Ishikawa (cell line): ENCODE measurements at regions not wholly inside any gene's neighbourhood (a gene's known extent, or its start where the extent isn't known, plus 50 kb on each side); places are given as distances from the start of the nearest gene placed in this dataset.

Source experiments
- CEBPB ChIP-seq: IDR thresholded peaks from 2 replicates; pipeline ENCODE4 v1.6.1; 2012
- CREB1 ChIP-seq: IDR thresholded peaks from 2 replicates; pipeline ENCODE4 v1.6.1; 2012; ENCODE audit warnings: low read depth
- EGR1 ChIP-seq: IDR thresholded peaks from 2 replicates; pipeline ENCODE4 v1.6.1; 2012
- EP300 ChIP-seq: IDR thresholded peaks from 2 replicates; pipeline ENCODE4 v1.6.1; 2012; ENCODE audit warnings: borderline replicate concordance
- FOXM1 ChIP-seq: IDR thresholded peaks from 2 replicates; pipeline ENCODE4 v1.6.1; 2012; ENCODE audit warnings: low read depth, borderline replicate concordance
- NFIC ChIP-seq: IDR thresholded peaks from 2 replicates; pipeline ENCODE4 v1.6.1; 2012
- RAD21 ChIP-seq: IDR thresholded peaks from 2 replicates; pipeline ENCODE4 v1.6.1; 2012; ENCODE audit warnings: low read depth
- REST ChIP-seq: IDR thresholded peaks from 2 replicates; pipeline ENCODE4 v1.6.1; 2012; ENCODE audit warnings: low read depth, mild to moderate bottlenecking
- TAF1 ChIP-seq: IDR thresholded peaks from 2 replicates; pipeline ENCODE4 v1.6.1; 2012; ENCODE audit warnings: low read depth, mild to moderate bottlenecking
- TCF12 ChIP-seq: IDR thresholded peaks from 2 replicates; pipeline ENCODE4 v1.6.1; 2012; ENCODE audit warnings: low read depth
- TEAD4 ChIP-seq: IDR thresholded peaks from 2 replicates; pipeline ENCODE4 v1.6.1; 2012
- USF1 ChIP-seq: IDR thresholded peaks from 2 replicates; pipeline ENCODE4 v1.6.1; 2012
- YY1 ChIP-seq: IDR thresholded peaks from 2 replicates; pipeline ENCODE4 v1.6.1; 2012; ENCODE audit warnings: low read depth
- ZBTB7A ChIP-seq: IDR thresholded peaks from 2 replicates; pipeline ENCODE4 v1.6.1; 2012; ENCODE audit warnings: low read depth
- TF ChIP-seq, protein P1 (sequence below): IDR thresholded peaks from 2 replicates; pipeline ENCODE4 v1.6.1; 2012

- TF ChIP-seq NFIC, result no peak
- TF ChIP-seq YY1, result no peak
- no peak for TF ChIP-seq CREB1
- TF ChIP-seq TAF1, result no peak
- TF ChIP-seq EGR1, result no peak
- no peak for TF ChIP-seq USF1
- TF ChIP-seq FOXM1, result no peak
- TF ChIP-seq ZBTB7A, result no peak
- TF ChIP-seq, protein P1, sequence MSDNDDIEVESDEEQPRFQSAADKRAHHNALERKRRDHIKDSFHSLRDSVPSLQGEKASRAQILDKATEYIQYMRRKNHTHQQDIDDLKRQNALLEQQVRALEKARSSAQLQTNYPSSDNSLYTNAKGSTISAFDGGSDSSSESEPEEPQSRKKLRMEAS, result no peak
- no peak for TF ChIP-seq TCF12
- TF ChIP-seq TEAD4, result no peak
- TF ChIP-seq CEBPB, result no peak
- TF ChIP-seq EP300, result no peak
- no peak for TF ChIP-seq RAD21
- TF ChIP-seq REST, result no peak
These were observed 540.3 kb downstream of the PYDC2 start for GRCh38 chr3:192001218-192001617.

DNA sequence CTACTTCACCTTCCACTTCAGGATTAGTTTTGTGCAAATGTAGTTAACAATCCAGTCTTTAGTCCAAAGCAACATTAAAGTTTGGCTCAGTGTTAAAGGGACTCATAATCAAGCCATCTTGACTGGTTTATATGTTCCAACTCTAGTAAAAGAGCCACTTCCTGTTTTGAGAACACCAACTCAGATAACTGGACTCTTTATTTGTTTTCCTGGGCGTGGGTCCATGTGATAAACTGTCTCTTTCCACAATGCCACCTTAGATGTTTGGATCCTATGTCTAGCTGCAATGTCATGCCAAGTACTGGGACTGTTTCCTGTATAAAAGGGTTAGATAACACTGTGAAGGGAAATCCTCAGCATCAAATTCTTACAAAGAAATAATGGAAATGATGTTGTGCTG lies 545.0 kb downstream of the PYDC2 start:
- TF ChIP-seq CREB1, result no peak
- no peak for TF ChIP-seq REST
- no peak for TF ChIP-seq TAF1
- TF ChIP-seq TCF12, result no peak
- no peak for TF ChIP-seq TEAD4
- no peak for TF ChIP-seq USF1
- TF ChIP-seq, protein P1, result no peak
- TF ChIP-seq ZBTB7A, result no peak
- TF ChIP-seq YY1, result no peak
- TF ChIP-seq FOXM1, result no peak
- TF ChIP-seq EGR1, result no peak
- TF ChIP-seq EP300, result no peak
- TF ChIP-seq RAD21, result no peak
- TF ChIP-seq NFIC, result no peak
- no peak for TF ChIP-seq CEBPB

DNA sequence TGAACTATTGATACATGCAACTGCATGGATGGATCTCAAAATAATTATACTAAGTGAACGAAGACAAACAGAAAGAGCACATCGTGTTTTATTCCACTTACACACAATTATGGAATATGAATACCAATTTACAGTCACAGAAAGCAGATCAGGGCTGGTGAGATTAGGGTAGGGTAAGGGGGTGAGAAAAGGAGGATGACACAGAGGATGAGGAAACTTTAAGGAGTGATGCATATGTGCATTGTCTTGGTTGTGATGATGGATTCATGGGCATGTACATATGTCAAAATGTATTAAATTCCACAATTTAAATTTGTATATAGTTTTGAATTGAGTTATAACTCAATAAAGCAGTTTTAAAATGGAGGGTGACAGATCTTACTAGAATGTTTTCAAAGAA lies 548.9 kb downstream of the PYDC2 start:
- TF ChIP-seq TAF1 (no peak), CEBPB (no peak), CREB1 (no peak), RAD21 (no peak)

GRCh38 chr3:192010490-192010889 lies 549.5 kb downstream of the PYDC2 start:
- TF ChIP-seq, protein P1, result no peak
- TF ChIP-seq TCF12, result no peak
- TF ChIP-seq CREB1, result no peak
- no peak for TF ChIP-seq ZBTB7A
- TF ChIP-seq EP300, result no peak
- no peak for TF ChIP-seq TEAD4
- no peak for TF ChIP-seq EGR1
- no peak for TF ChIP-seq NFIC
- no peak for TF ChIP-seq FOXM1
- no peak for TF ChIP-seq YY1
- no peak for TF ChIP-seq CEBPB
- no peak for TF ChIP-seq RAD21
- TF ChIP-seq TAF1, result no peak
- TF ChIP-seq REST, result no peak
- TF ChIP-seq USF1, result no peak
